Keratinocyte (primary cell): ENCODE measurements at regions not wholly inside any gene's neighbourhood (a gene's known extent, or its start where the extent isn't known, plus 50 kb on each side); places are given as distances from the start of the nearest gene placed in this dataset.

ENCODE experiments used
- CTCF ChIP-seq, 3 experiments: IDR thresholded peaks in 1 of 3; conservative IDR thresholded peaks in 1 of 3; optimal IDR thresholded peaks in 1 of 3; 2 replicates in 2 of 3; 3 replicates in 1 of 3; pipeline versions ENCODE3 to v1.5.1; 2011; ENCODE audit warnings: low read length in 3 of 3, mild to moderate bottlenecking in 3 of 3, moderate library complexity in 2 of 3, control low read depth in 1 of 3, inconsistent platforms in 1 of 3; ENCODE audit not compliant: insufficient read depth in 2 of 3; ENCODE audit errors: extremely low read depth in 1 of 3
- EZH2 ChIP-seq: IDR thresholded peaks from one replicate; pipeline ENCODE4 v1.6.1; 2012; ENCODE audit warnings: inconsistent platforms, mild to moderate bottlenecking, low read length, moderate library complexity

- TF ChIP-seq CTCF (optimal IDR thresholded peaks at IDR 0.05 in 1 of 3, IDR thresholded peaks at IDR 0.05 in 1 of 3, conservative IDR thresholded peaks at IDR 0.05 in 1 of 3; ENCODE audit: extremely low read depth in 1 of 3, insufficient read depth in 2 of 3, low read length in 3 of 3) (no peak), EZH2 (no peak)
Observed at GRCh38 chr5:98163796-98164493, 609.5 kb upstream of the RGMB start.
